Thyroid gland (tissue), 4 donors: ENCODE measurements at regions not wholly inside any gene's neighbourhood (a gene's known extent, or its start where the extent isn't known, plus 50 kb on each side); places are given as distances from the start of the nearest gene placed in this dataset.
"Not testable (repeated sequence)": the region's sequence is repeated elsewhere in the genome, so short reads cannot be mapped to it uniquely, and the experiment has no call there.

Experiments
- POLR2A ChIP-seq, 2 donors: fragments of 450-650 bp; IDR thresholded peaks; one replicate each; pipeline ENCODE4 v1.6.1; 2017; ENCODE audit warnings: antibody characterized with exemption in 2 of 2, mild to moderate bottlenecking in 2 of 2, moderate library complexity in 1 of 2
- TF ChIP-seq, protein P1 (sequence below), 6 experiments: fragments of 200-600 bp in 3 of 6; fragments of 450-650 bp in 3 of 6; sonication (generic) in 3 of 6; IDR thresholded peaks; one replicate each; pipeline ENCODE4 v1.5.1; 2016 to 2019; ENCODE audit warnings: antibody characterized with exemption in 6 of 6, mild to moderate bottlenecking in 2 of 6, inconsistent platforms in 1 of 6, moderate library complexity in 1 of 6

DNA sequence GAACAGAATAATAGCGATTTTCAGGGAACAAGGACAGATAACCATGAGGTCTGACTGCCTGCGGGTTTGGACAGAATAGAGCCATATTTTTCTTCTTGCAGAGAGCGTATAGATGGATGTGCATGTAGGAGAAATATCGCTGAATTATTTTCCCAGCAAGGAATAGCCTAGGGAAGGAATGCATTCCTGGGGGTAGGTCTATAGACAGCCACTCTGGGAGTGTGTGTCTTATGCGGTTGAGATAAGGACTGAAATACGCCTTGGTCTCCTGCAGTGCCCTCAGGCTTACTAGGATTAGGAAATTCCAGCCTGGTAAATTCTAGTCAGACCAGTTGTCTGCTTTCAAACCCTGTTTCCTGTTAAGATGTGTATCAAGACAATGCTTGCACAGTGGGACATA, 139.3 kb downstream of the ZNF248 start:
- TF ChIP-seq, protein P1, sequence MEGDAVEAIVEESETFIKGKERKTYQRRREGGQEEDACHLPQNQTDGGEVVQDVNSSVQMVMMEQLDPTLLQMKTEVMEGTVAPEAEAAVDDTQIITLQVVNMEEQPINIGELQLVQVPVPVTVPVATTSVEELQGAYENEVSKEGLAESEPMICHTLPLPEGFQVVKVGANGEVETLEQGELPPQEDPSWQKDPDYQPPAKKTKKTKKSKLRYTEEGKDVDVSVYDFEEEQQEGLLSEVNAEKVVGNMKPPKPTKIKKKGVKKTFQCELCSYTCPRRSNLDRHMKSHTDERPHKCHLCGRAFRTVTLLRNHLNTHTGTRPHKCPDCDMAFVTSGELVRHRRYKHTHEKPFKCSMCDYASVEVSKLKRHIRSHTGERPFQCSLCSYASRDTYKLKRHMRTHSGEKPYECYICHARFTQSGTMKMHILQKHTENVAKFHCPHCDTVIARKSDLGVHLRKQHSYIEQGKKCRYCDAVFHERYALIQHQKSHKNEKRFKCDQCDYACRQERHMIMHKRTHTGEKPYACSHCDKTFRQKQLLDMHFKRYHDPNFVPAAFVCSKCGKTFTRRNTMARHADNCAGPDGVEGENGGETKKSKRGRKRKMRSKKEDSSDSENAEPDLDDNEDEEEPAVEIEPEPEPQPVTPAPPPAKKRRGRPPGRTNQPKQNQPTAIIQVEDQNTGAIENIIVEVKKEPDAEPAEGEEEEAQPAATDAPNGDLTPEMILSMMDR (IDR thresholded peaks at IDR 0.05) = not testable (repeated sequence)
- TF ChIP-seq POLR2A (IDR thresholded peaks at IDR 0.05) = not testable (repeated sequence)
